SK-N-SH (cell line): ENCODE measurements at regions not wholly inside any gene's neighbourhood (a gene's known extent, or its start where the extent isn't known, plus 50 kb on each side); places are given as distances from the start of the nearest gene placed in this dataset.
"Not testable (repeated sequence)": the region's sequence is repeated elsewhere in the genome, so short reads cannot be mapped to it uniquely, and the experiment has no call there.

Source experiments
- CTCF ChIA-PET: fragments of 300-600, 350-600 bp; formaldehyde crosslinking; extraction: SDS; loops from one replicate; lab custom pipeline; 2021; lab: Yijun Ruan, JAX
- POLR2A ChIA-PET: fragments of 350-600 bp; sonication (Branson Sonifier 250); formaldehyde crosslinking; extraction: SDS; loops from one replicate; lab custom pipeline; 2020; ENCODE audit warnings: antibody characterized with exemption, inconsistent platforms; lab: Yijun Ruan, JAX
- DNase-seq: peaks from one replicate; pipeline ENCODE4 v3.0.0; 2012
- H2AFZ ChIP-seq: fragments of 200-600 bp; sonication (generic); 2 replicates; pipeline ENCODE4 v1.8.1; 2016; ENCODE audit warnings: antibody characterized with exemption, mild to moderate bottlenecking, low read depth
- H3F3A ChIP-seq: fragments of 200-600 bp; sonication (generic); replicated peaks from 2 replicates; pipeline ENCODE3; 2016; ENCODE audit warnings: antibody characterized with exemption, mild to moderate bottlenecking; ENCODE audit not compliant: insufficient read depth
- H3K27ac ChIP-seq, 2 experiments: fragments of 200-500 bp in 1 of 2; fragments of 200-600 bp in 1 of 2; sonication (Bioruptor generic) in 1 of 2; sonication (generic), shearing (Covaris generic) in 1 of 2; 2 replicates each; pipeline versions ENCODE4 v1.5.1 to v1.6.1; 2014 to 2016; ENCODE audit warnings: low read depth in 2 of 2, inconsistent platforms in 1 of 2, low read length in 1 of 2, mild to moderate bottlenecking in 1 of 2, mixed read lengths in 1 of 2
- H3K27me3 ChIP-seq: fragments of 200-600 bp; sonication (generic), shearing (Covaris generic); 2 replicates; pipeline ENCODE4 v1.6.1; 2016; ENCODE audit warnings: mixed run types; ENCODE audit not compliant: insufficient read depth
- H3K36me3 ChIP-seq, 2 experiments: fragments of 200-500 bp in 1 of 2; fragments of 200-600 bp in 1 of 2; sonication (Bioruptor generic) in 1 of 2; sonication (generic) in 1 of 2; replicated peaks in 1 of 2; 2 replicates each; pipeline versions ENCODE3 to v1.5.1; 2014 to 2016; ENCODE audit warnings: low read length in 1 of 2, mild to moderate bottlenecking in 1 of 2; ENCODE audit not compliant: insufficient read depth in 2 of 2, control insufficient read depth in 1 of 2
- H3K4me1 ChIP-seq, 2 experiments: fragments of 200-500 bp in 1 of 2; fragments of 200-600 bp in 1 of 2; sonication (Bioruptor generic) in 1 of 2; sonication (generic), shearing (Covaris generic) in 1 of 2; 2 replicates each; pipeline versions ENCODE4 v1.5.1 to v1.6.1; 2014 to 2016; ENCODE audit warnings: low read depth in 1 of 2, low read length in 1 of 2, mixed run types in 1 of 2; ENCODE audit not compliant: insufficient read depth in 2 of 2, control insufficient read depth in 1 of 2
- H3K4me2 ChIP-seq: fragments of 200-600 bp; sonication (generic), shearing (Covaris generic); 2 replicates; pipeline ENCODE4 v1.6.1; 2017; ENCODE audit warnings: mixed run types
- H3K4me3 ChIP-seq, 2 experiments: fragments of 200-500 bp in 1 of 2; fragments of 200-600 bp in 1 of 2; sonication (Bioruptor generic) in 1 of 2; sonication (generic), shearing (Covaris generic) in 1 of 2; 2 replicates each; pipeline versions ENCODE4 v1.5.1 to v1.8.1; 2014 to 2016; ENCODE audit warnings: low read depth in 2 of 2, inconsistent platforms in 1 of 2, low read length in 1 of 2, mild to moderate bottlenecking in 1 of 2, mixed read lengths in 1 of 2, moderate library complexity in 1 of 2
- H3K79me2 ChIP-seq: fragments of 200-600 bp; sonication (generic); 2 replicates; pipeline ENCODE4 v1.8.1; 2017; ENCODE audit warnings: mild to moderate bottlenecking; ENCODE audit not compliant: insufficient read depth
- H3K9ac ChIP-seq: fragments of 200-600 bp; sonication (generic); 2 replicates; pipeline ENCODE4 v1.6.1; 2017; ENCODE audit warnings: mixed run types
- H3K9me2 ChIP-seq: fragments of 200-600 bp; sonication (generic); 2 replicates; pipeline ENCODE4 v1.6.1; 2017; ENCODE audit warnings: mixed run types
- H3K9me3 ChIP-seq: fragments of 200-600 bp; sonication (generic); 2 replicates; pipeline ENCODE4 v1.6.1; 2017; ENCODE audit warnings: mixed run types, mild to moderate bottlenecking, moderate library complexity
- H4K20me1 ChIP-seq: fragments of 200-600 bp; sonication (generic); 2 replicates; pipeline ENCODE4 v1.6.1; 2017; ENCODE audit warnings: mild to moderate bottlenecking, mixed run types; ENCODE audit not compliant: insufficient read depth
- EP300 ChIP-seq, 2 experiments: IDR thresholded peaks; 2 replicates each; pipeline versions ENCODE4 v1.4.0 to v1.6.1; 2012; ENCODE audit warnings: borderline replicate concordance in 1 of 2, low read depth in 1 of 2, low read length in 1 of 2
- RCOR1 ChIP-seq: fragments of 150-350 bp; IDR thresholded peaks from 2 replicates; pipeline ENCODE4 v1.6.1; 2017; ENCODE audit warnings: antibody characterized with exemption, low read length
- WGBS: methylation state at CpG from one replicate; pipeline ENCODE4 v1.1.6; 2017; ENCODE audit warnings: low lambda C conversion rate; 5-methylcytosine and 5-hydroxymethylcytosine counted together

DNA sequence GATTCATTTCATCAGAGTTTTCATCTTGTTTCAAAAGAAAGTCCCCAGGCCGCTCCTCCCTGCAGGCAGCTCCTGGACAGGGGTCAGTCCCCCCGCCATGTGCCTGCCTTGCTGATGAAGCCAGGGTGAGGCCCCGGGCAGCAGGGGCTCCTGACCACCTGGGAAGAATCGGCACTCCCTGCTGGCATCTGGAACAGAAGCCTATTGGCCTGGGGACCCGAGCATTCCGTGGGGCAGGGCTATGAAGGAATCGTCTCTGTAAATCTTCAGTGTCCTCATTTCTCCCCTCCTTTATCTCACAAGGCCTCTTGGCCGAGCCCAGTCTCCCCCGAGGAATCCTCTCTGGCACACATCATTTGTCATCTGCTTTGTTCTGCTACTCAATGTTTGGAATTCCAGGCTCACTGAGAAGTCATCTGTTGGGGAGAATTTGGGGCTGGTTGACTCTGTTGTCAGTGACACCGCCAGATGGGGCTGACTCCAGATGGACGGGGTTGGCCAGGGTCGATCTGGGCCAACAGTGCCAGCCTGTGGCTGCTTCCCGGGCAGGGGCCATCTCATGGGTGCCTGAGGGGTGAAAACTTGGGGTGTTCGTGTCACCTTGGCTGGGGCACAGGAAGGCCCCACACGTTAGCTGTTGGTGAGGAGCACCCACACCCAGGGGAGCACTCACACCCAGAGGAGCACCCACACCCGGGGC, 184.6 kb downstream of the LAT start:
- H3F3A ChIP-seq, H3K9me3 ChIP-seq, H3K4me2 ChIP-seq, H3K9me2 ChIP-seq, H3K4me3 ChIP-seq, DNase-seq, H3K27me3 ChIP-seq, POLR2A ChIA-PET, H3K36me3 ChIP-seq, H3K79me2 ChIP-seq, CTCF ChIA-PET, H3K9ac ChIP-seq, H4K20me1 ChIP-seq, H2AFZ ChIP-seq: not testable (repeated sequence)
- peak overlapping the region in 1 of 2 experiments; percentile 90; a peak in 2 of 4 replicates for H3K27ac ChIP-seq
- H3K4me1 ChIP-seq = peaks cover 0 to 30% of the 10 kb centered on the region in 2 experiments; a peak in 2 of 4 replicates
- TF ChIP-seq RCOR1 = peak; percentile 45; the same call in 1 of the 2 replicates
- peak in 1 of 2 experiments; percentile 59; a peak in 2 of 4 replicates for TF ChIP-seq EP300 (IDR thresholded peaks at IDR 0.05; ENCODE audit: borderline replicate concordance in 1 of 2, low read depth in 1 of 2, low read length in 1 of 2)
- WGBS = 65% methylated on average over 9 of the region's 16 CpGs

DNA sequence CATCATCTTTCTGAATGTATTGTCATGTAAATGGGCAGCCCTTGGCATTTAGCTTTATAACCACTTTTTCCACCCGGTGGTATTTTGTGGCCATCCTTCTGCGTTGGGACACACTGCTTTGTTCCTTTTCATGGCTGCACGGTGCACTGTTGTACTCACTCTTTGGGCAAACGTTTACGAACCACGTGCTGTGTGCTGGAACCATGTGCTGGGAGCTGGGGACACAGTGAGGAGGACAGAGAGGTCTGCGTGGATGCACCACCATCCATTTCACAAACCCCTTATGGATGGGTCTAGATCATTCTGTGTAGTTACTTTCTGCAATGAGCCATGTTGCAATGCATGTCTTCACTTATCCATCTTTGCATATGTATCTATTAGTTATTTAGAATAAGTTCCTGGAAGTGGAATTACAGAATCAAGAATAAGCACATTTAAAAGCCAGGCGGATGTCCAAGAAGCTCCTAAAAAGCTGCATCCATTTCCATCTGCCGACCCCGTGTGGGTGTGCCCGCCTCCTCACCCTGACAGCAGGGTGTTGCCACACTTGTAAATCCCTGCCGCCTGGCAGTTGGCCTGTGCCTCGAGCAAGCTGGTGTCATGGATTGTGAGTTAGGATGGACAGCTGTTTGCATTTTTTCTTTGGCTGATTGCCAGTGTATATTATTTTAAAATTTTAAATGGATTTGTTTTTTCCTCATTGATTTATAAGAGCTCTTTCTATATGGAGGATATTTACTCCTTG, 183.8 kb downstream of the LAT start:
- 85% methylated on average over 13 of the region's 13 CpGs for WGBS
- H3K9me2 ChIP-seq, H3K4me3 ChIP-seq, DNase-seq, CTCF ChIA-PET, H3K27me3 ChIP-seq, H2AFZ ChIP-seq, H3K36me3 ChIP-seq, H4K20me1 ChIP-seq, H3K9ac ChIP-seq, H3F3A ChIP-seq, H3K4me2 ChIP-seq, POLR2A ChIA-PET, H3K9me3 ChIP-seq, H3K79me2 ChIP-seq: not testable (repeated sequence)
- peak overlapping the region in 1 of 2 experiments; percentile 50; a peak in 2 of 4 replicates for H3K27ac ChIP-seq
- H3K4me1 ChIP-seq = peaks cover 0 to 30% of the 10 kb centered on the region in 2 experiments; a peak in 2 of 4 replicates

DNA sequence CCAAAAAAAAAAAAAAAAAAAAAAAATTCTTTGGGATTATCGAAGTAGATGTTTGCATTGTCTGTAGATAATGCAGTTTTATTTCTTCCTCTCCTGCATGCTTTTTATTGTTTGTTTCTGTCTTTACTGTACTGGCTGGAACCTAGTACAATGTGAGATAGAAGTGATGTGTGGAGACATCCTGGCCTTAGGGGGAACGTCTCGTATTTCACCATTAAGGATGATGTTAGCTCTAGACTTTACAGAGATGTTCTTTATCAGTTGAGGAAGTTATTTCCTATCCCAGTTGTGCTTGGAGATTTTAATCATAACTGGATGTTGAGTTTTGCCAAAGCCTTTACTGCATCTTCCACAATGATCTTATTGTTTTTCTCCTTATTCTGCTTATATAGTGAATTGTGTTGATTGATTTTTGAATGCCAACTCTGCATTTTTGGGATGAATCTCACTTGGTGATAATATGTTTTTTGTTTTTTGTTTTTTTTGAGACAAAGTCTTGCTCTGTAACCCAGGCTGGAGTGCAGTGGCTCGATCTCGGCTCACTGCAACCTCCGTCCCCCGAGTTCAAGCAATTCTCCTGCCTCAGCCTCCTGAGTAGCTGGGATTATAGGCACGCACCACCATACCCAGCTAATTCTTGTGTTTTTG, 179.7 kb downstream of the LAT start:
- H3K79me2 ChIP-seq, H3K9me2 ChIP-seq, H3K9ac ChIP-seq, H3F3A ChIP-seq, H2AFZ ChIP-seq, H3K36me3 ChIP-seq, H3K27ac ChIP-seq, CTCF ChIA-PET, H3K4me3 ChIP-seq, H3K9me3 ChIP-seq, POLR2A ChIA-PET, H3K4me1 ChIP-seq, H4K20me1 ChIP-seq, DNase-seq, H3K27me3 ChIP-seq, H3K4me2 ChIP-seq: not testable (repeated sequence)
- WGBS = 83% methylated on average over 8 of the region's 8 CpGs

DNA sequence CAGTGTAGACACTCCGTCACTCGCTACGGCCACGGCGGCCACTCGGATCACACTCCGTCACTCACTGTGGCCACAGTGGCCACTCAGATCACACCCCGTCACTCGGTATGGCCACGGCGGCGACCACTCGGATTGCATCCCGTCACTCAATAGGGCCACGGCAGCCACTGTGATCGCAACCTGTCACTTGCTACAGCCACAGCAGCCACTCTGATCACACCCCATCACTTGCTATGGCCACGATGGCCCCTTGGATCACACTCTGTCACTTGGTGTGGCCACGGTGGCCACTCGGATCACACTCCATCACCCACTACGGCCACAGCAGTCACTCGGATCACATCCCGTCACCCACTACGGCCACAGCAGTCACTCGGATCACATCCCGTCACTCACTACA, 175.3 kb downstream of the LAT start:
- H3K79me2 ChIP-seq, H3K27me3 ChIP-seq, POLR2A ChIA-PET, H3K9me3 ChIP-seq, H3K9me2 ChIP-seq, H3F3A ChIP-seq, DNase-seq, H3K4me2 ChIP-seq, H4K20me1 ChIP-seq, H3K4me3 ChIP-seq, H3K27ac ChIP-seq, H3K9ac ChIP-seq, H3K36me3 ChIP-seq, H2AFZ ChIP-seq, CTCF ChIA-PET: not testable (repeated sequence)
- WGBS = 97% methylated on average over 24 of the region's 25 CpGs
- H3K4me1 ChIP-seq = peaks cover 12 to 17% of the 10 kb centered on the region in 2 experiments; a peak in 3 of 4 replicates

DNA sequence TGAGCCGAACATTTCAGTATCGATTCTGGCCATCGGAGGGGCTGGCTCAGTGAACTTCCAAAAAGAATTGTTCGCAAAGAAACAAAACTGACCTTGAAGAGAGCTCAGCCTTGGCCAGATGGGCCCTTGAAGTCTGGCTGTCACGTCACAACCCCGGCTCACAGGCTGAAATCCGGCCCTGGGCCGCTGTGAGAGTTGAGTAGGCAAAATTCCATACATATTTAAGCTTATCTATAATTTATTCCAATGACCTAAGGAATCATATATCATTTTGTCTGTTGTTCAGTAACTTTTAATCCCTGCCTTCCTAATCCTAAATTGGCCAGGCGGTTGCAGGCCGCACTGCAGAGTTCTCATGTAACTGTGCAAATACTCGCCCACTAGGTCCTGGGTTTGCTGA, 174.8 kb downstream of the LAT start:
- H3K4me1 ChIP-seq = peaks cover 12 to 17% of the 10 kb centered on the region in 2 experiments; a peak in 3 of 4 replicates
- H3K27ac ChIP-seq, H3K4me3 ChIP-seq, CTCF ChIA-PET, DNase-seq, H2AFZ ChIP-seq, H3K27me3 ChIP-seq, POLR2A ChIA-PET, H3K79me2 ChIP-seq, H4K20me1 ChIP-seq, H3K4me2 ChIP-seq, H3K9ac ChIP-seq, H3K36me3 ChIP-seq, H3F3A ChIP-seq, H3K9me2 ChIP-seq, H3K9me3 ChIP-seq: not testable (repeated sequence)
- 89% methylated on average over 11 of the region's 11 CpGs for WGBS
